Loucy (cell line): ENCODE measurements at regions not wholly inside any gene's neighbourhood (a gene's known extent, or its start where the extent isn't known, plus 50 kb on each side); places are given as distances from the start of the nearest gene placed in this dataset.

Source experiments
- CTCF ChIP-seq: fragments of 200-600 bp; sonication (generic); conservative IDR thresholded peaks from 2 replicates; pipeline ENCODE4 v1.5.1; 2014; ENCODE audit warnings: mild to moderate bottlenecking, antibody characterized with exemption, low read length
- EZH2phosphoT487 ChIP-seq: fragments of 200-600 bp; IDR thresholded peaks from 2 replicates; pipeline ENCODE4 v1.6.1; 2018; ENCODE audit warnings: antibody characterized with exemption, mild to moderate bottlenecking, moderate library complexity, borderline replicate concordance

DNA sequence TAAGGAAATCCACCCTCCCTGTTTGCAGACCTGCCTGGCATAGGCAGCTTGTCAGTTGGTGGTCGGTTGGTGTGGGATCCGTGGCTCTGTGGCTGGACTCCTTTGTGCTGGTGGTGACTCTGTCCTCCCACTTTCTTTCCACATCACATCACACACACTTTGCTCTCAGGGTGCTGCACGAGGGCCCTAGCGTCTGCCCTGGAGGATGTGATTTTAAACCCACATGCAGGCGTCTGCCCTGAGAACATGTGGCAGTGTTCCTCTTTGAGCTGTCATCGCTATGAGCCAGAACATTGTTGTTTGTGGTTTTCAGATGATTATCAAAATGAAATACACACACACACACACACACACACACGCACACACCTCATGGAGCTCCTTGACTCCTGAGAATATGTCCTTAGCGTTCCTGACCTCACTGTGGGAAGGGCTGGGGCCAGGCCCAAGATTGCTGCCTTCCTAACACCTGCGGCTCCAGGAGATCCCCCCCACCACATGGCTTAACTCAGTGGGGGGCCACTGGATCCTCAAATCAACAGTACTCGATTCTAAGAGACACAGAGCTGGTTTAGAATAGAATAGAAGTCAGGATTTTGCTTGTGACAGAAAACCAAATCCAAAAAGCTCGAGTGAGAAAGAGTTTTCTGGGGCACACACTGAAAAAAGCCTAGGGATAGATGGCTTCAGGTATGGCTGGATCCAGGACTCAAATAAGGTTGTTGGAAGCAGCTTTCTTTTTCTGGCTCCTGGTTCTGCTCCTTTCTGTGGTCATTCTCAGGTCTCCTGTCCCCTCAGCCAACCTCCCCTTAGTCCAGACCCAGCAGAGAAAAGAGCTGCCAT, 54.8 kb downstream of the RTP5 start:
- TF ChIP-seq CTCF (no peak), EZH2phosphoT487 (no peak)
